Stomach (tissue), 4 donors: ENCODE measurements at regions not wholly inside any gene's neighbourhood (a gene's known extent, or its start where the extent isn't known, plus 50 kb on each side); places are given as distances from the start of the nearest gene placed in this dataset.

ENCODE experiments used
- POLR2A ChIP-seq, 4 donors: fragments of 450-650 bp; IDR thresholded peaks; one replicate each; pipeline ENCODE4 v1.6.1; 2016; ENCODE audit warnings: antibody characterized with exemption in 4 of 4, control low read depth in 2 of 4, mild to moderate bottlenecking in 1 of 4, moderate library complexity in 1 of 4
- TF ChIP-seq, protein P1 (sequence below), 7 experiments: fragments of 450-650 bp in 4 of 7; fragments of 200-600 bp in 3 of 7; sonication (generic) in 3 of 7; IDR thresholded peaks; one replicate each; pipeline ENCODE4 v1.5.1; 2016 to 2019; ENCODE audit warnings: antibody characterized with exemption in 7 of 7, control low read depth in 2 of 7, mild to moderate bottlenecking in 1 of 7

DNA sequence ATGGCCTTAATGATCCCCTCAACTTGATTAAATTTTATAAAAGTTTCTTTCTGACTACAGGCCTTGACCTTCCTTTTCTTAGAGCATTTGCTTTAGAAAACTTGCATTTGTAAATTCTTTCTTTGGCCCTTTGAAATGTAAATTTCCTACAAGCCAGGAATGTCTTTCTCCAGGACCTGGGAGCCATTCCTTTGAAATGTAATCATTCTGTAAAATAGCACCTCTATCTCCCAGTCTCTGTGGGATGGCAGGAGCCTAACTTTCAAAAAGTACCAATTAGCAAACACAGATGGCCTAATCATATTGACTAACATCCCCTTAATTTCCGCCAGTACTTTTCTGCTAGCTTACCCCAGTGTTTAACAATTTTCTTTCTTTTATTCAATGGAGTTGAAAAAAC is 1394.2 kb upstream of the ATXN8OS start:
- TF ChIP-seq, protein P1, sequence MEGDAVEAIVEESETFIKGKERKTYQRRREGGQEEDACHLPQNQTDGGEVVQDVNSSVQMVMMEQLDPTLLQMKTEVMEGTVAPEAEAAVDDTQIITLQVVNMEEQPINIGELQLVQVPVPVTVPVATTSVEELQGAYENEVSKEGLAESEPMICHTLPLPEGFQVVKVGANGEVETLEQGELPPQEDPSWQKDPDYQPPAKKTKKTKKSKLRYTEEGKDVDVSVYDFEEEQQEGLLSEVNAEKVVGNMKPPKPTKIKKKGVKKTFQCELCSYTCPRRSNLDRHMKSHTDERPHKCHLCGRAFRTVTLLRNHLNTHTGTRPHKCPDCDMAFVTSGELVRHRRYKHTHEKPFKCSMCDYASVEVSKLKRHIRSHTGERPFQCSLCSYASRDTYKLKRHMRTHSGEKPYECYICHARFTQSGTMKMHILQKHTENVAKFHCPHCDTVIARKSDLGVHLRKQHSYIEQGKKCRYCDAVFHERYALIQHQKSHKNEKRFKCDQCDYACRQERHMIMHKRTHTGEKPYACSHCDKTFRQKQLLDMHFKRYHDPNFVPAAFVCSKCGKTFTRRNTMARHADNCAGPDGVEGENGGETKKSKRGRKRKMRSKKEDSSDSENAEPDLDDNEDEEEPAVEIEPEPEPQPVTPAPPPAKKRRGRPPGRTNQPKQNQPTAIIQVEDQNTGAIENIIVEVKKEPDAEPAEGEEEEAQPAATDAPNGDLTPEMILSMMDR (IDR thresholded peaks at IDR 0.05) = no peak
- no peak for TF ChIP-seq POLR2A (IDR thresholded peaks at IDR 0.05)
